Osteoblast (primary cell): ENCODE measurements at regions not wholly inside any gene's neighbourhood (a gene's known extent, or its start where the extent isn't known, plus 50 kb on each side); places are given as distances from the start of the nearest gene placed in this dataset.

ENCODE experiments used
- DNase-seq: peaks from one replicate; pipeline ENCODE4 v3.0.0; 2011; ENCODE audit warnings: low spot score, mixed read lengths; ENCODE audit not compliant: insufficient read length; ENCODE audit errors: missing footprints
- H2AFZ ChIP-seq: 2 replicates; pipeline ENCODE4 v1.6.0; 2011; ENCODE audit warnings: mild to moderate bottlenecking, low read length
- H3K27ac ChIP-seq: 2 replicates; pipeline ENCODE4 v1.5.1; 2011; ENCODE audit warnings: mild to moderate bottlenecking, low read depth, low read length, moderate library complexity
- H3K27me3 ChIP-seq: 2 replicates; pipeline ENCODE4 v1.6.0; 2012; ENCODE audit warnings: mild to moderate bottlenecking, control low read depth, inconsistent platforms, low read length, moderate library complexity; ENCODE audit not compliant: insufficient read depth
- H3K36me3 ChIP-seq: 2 replicates; pipeline ENCODE4 v1.5.1; 2011; ENCODE audit warnings: mild to moderate bottlenecking, low read length, control low read depth, moderate library complexity; ENCODE audit not compliant: insufficient read depth
- H3K4me1 ChIP-seq: 2 replicates; pipeline ENCODE4 v1.5.1; 2011; ENCODE audit warnings: mild to moderate bottlenecking, low read length, control low read depth, moderate library complexity; ENCODE audit not compliant: insufficient read depth
- H3K4me2 ChIP-seq: 2 replicates; pipeline ENCODE4 v1.6.0; 2011; ENCODE audit warnings: mild to moderate bottlenecking, low read length; ENCODE audit not compliant: insufficient read depth
- H3K4me3 ChIP-seq: fragments of 200-600 bp; sonication (generic); 3 replicates; pipeline ENCODE4 v1.5.1; 2012; ENCODE audit warnings: mild to moderate bottlenecking, low read length, inconsistent platforms; ENCODE audit not compliant: insufficient read depth
- H3K79me2 ChIP-seq: 2 replicates; pipeline ENCODE4 v1.6.0; 2012; ENCODE audit warnings: mild to moderate bottlenecking, low read length, control low read depth, inconsistent platforms; ENCODE audit not compliant: insufficient read depth
- H3K9me3 ChIP-seq: 2 replicates; pipeline ENCODE4 v1.5.1; 2011; ENCODE audit warnings: low read depth, low read length, control low read depth
- H4K20me1 ChIP-seq: 2 replicates; pipeline ENCODE4 v1.6.0; 2012; ENCODE audit warnings: mild to moderate bottlenecking, low read length, control low read depth; ENCODE audit not compliant: insufficient read depth
- TF ChIP-seq, protein P1 (sequence below): IDR thresholded peaks from 2 replicates; pipeline ENCODE4 v1.5.1; 2011; ENCODE audit warnings: mild to moderate bottlenecking, low read depth, low read length, moderate library complexity; ENCODE audit errors: extremely low read depth

DNA sequence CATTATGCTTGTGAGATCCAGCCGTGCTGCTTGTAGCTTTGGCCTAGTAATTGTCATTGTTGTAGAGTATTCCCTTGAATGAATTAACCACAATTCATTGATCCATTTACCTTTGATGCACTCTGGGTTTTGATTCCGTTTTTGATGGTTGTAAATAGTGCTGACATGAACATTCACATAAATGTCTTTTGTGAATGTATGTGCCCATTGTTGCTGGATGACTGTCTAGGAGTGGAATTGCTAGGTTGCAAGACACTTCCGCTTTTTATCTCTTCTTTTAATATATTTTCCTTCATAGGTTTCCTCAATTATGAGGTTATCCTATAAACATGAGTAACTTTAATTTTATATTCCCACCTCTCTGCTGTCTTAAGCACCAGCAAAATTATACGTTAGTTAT lies 104.8 kb upstream of the CCDC68 start:
- DNase-seq: no peak
- TF ChIP-seq, protein P1, sequence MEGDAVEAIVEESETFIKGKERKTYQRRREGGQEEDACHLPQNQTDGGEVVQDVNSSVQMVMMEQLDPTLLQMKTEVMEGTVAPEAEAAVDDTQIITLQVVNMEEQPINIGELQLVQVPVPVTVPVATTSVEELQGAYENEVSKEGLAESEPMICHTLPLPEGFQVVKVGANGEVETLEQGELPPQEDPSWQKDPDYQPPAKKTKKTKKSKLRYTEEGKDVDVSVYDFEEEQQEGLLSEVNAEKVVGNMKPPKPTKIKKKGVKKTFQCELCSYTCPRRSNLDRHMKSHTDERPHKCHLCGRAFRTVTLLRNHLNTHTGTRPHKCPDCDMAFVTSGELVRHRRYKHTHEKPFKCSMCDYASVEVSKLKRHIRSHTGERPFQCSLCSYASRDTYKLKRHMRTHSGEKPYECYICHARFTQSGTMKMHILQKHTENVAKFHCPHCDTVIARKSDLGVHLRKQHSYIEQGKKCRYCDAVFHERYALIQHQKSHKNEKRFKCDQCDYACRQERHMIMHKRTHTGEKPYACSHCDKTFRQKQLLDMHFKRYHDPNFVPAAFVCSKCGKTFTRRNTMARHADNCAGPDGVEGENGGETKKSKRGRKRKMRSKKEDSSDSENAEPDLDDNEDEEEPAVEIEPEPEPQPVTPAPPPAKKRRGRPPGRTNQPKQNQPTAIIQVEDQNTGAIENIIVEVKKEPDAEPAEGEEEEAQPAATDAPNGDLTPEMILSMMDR: no peak
- Histone ChIP-seq H3K27ac (no peak overlapping the region), H3K79me2 (no peaks in the 10 kb centered on the region), H3K4me3 (no peak overlapping the region), H3K4me2 (no peak overlapping the region), H3K36me3 (no peaks in the 10 kb centered on the region), H2AFZ (no peak overlapping the region), H3K9me3 (no peaks in the 10 kb centered on the region), H4K20me1 (no peaks in the 10 kb centered on the region), H3K4me1 (no peaks in the 10 kb centered on the region), H3K27me3 (peaks cover 3% of the 10 kb centered on the region)

DNA sequence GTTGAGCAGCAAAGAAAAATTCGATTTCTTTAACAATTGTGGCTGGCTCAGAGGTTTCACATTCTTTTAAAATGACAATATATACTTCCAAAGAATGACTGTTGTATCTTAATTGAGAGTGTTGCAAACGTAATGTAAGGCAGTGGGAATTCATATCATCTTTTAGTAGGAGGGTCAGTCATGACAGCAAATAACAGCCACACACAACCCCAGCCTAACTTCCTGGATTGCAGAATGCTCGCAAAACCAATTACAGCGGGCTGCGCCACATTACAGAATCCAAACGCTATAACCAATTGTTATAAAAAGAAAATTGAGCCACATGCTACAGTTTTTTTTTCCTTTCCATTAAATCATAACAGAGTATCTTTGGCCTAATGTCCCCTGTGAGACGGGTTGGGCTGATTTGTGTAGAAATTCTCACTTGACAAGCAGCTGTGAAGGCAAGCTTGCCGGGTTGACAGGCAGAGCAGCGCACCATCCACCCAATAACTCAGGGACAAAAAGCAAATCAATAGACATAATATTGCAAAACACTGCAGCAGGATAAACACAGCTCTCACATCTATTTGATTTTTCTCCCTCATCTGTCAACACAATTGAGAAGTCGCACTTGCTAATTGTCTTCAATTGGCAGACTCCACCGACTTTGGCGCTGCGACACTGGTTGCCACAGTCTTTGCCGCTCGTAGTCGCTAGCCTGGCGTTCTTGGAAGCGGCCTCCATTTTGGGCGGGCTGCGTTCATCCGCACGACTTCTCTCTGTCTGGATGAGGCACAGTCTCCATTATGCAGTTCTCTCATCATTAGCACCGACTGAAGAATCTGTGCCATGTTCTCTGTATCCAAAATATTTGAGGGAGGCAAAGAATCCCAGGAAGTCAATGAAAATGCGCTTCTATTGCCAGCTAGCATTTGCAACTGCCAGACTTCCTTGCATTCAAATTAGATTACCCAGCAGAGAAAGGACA lies 95.0 kb upstream of the CCDC68 start:
- Histone ChIP-seq H3K9me3 (no peaks in the 10 kb centered on the region), H3K4me2 (no peak overlapping the region), H3K4me3 (no peak overlapping the region), H3K36me3 (no peaks in the 10 kb centered on the region), H2AFZ (no peak overlapping the region), H3K79me2 (no peaks in the 10 kb centered on the region), H3K27me3 (peaks cover 4% of the 10 kb centered on the region), H3K27ac (no peak overlapping the region), H3K4me1 (peaks cover 2% of the 10 kb centered on the region), H4K20me1 (no peaks in the 10 kb centered on the region)
- no peak for DNase-seq
- TF ChIP-seq, protein P1: no peak

DNA sequence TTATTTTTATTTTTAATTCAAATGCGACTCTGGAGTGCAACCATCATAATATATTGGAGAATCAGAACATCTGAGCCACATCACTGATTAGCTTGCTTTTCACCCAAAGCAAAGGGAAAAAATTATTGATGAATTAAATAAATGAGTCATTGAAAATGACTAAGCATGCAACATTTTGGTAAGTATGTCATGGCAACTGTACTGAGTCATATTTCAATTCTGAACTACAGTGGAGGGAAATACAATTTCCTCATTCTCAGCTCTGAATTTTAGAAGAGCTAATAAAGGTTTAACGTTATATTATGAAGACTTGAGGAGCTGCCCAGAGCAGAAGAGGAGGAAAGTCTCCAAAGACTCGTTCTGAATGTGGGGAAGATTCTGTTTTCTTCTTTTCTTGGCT lies 89.6 kb upstream of the CCDC68 start:
- TF ChIP-seq, protein P1: no peak
- peak; percentile 71 for DNase-seq
- no peaks in the 10 kb centered on the region for H4K20me1 ChIP-seq

DNA sequence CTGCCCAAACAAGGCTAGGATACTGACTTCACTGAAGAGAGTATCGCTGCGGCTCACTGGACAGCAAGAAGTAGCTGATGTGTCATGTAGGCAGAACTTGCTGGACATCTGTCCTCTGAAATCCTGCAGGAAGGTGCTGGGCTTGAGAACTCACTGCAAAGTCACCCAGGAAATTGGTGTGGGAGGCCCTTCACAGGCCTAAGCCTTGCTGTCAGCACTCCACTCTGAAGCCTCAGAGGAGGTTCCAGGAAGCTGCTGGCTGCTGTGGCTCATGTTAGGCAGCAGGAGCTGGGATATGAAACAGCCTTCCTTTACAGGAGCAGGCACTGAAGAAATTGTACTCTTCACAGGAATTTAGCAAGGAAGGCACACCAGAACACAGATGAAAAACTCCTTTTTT lies 88.3 kb upstream of the CCDC68 start:
- TF ChIP-seq, protein P1: no peak
- no peaks in the 10 kb centered on the region for H3K79me2 ChIP-seq
- H3K4me1 ChIP-seq: no peaks in the 10 kb centered on the region
- H3K27ac ChIP-seq: no peak overlapping the region
- no peaks in the 10 kb centered on the region for H3K9me3 ChIP-seq
- H3K4me2 ChIP-seq: no peak overlapping the region
- H4K20me1 ChIP-seq: no peaks in the 10 kb centered on the region
- no peaks in the 10 kb centered on the region for H3K27me3 ChIP-seq
- no peak overlapping the region for H3K4me3 ChIP-seq
- no peak for DNase-seq
- peak overlapping the region; percentile 28 for H2AFZ ChIP-seq
- H3K36me3 ChIP-seq: no peaks in the 10 kb centered on the region

More for the DNA sequence above, 89.6 kb upstream of the CCDC68 start:
- H3K79me2 ChIP-seq: no peaks in the 10 kb centered on the region
- no peak overlapping the region for H2AFZ ChIP-seq
- no peak overlapping the region for H3K4me3 ChIP-seq
- H3K9me3 ChIP-seq: no peaks in the 10 kb centered on the region
- H3K4me1 ChIP-seq: no peaks in the 10 kb centered on the region
- H3K36me3 ChIP-seq: no peaks in the 10 kb centered on the region
- no peak overlapping the region for H3K27ac ChIP-seq
- no peaks in the 10 kb centered on the region for H3K27me3 ChIP-seq
- no peak overlapping the region for H3K4me2 ChIP-seq
